ENCODE measurements at regions not wholly inside any gene's neighbourhood (a gene's known extent, or its start where the extent isn't known, plus 50 kb on each side); places are given as distances from the start of the nearest gene placed in this dataset.

GRCh38 chr2:145316496-145316895 is 796.6 kb upstream of the ZEB2 start:
- H3K9ac ChIP-seq (ENCODE audit: low read depth, low read length), result no peak overlapping the region
- no peak overlapping the region for H3K27ac ChIP-seq (ENCODE audit: low read depth, low read length)
- no peaks in the 10 kb centered on the region for H3K36me3 ChIP-seq (ENCODE audit: control insufficient read depth, insufficient read depth, low read length)
- H3K9me3 ChIP-seq (ENCODE audit: control insufficient read depth, insufficient read depth, low read length), result no peaks in the 10 kb centered on the region; the same call in 1 of the 2 replicates
- no peaks in the 10 kb centered on the region for H3K4me1 ChIP-seq (ENCODE audit: control insufficient read depth, insufficient read depth, low read length)
- no peak overlapping the region for H3K4me3 ChIP-seq (ENCODE audit: low read depth, low read length)
- no peaks in the 10 kb centered on the region for H3K27me3 ChIP-seq (ENCODE audit: control insufficient read depth, insufficient read depth, low read length)

- Histone ChIP-seq H3K4me3 (ENCODE audit: low read depth, low read length) (no peak overlapping the region), H3K27me3 (ENCODE audit: control insufficient read depth, insufficient read depth, low read length) (no peaks in the 10 kb centered on the region), H3K9me3 (ENCODE audit: control insufficient read depth, insufficient read depth, low read length) (no peaks in the 10 kb centered on the region; the same call in 1 of the 2 replicates)
Measured at GRCh38 chr2:145315053-145315452, 795.1 kb upstream of the ZEB2 start.

GRCh38 chr2:145314119-145314633 is 794.3 kb upstream of the ZEB2 start:
- no peak overlapping the region for H3K27ac ChIP-seq (ENCODE audit: low read depth, low read length)
- H3K9ac ChIP-seq (ENCODE audit: low read depth, low read length), result no peak overlapping the region
- no peaks in the 10 kb centered on the region for H3K27me3 ChIP-seq (ENCODE audit: control insufficient read depth, insufficient read depth, low read length)
- H3K4me1 ChIP-seq (ENCODE audit: control insufficient read depth, insufficient read depth, low read length), result no peaks in the 10 kb centered on the region
- no peaks in the 10 kb centered on the region; the same call in 1 of the 2 replicates for H3K9me3 ChIP-seq (ENCODE audit: control insufficient read depth, insufficient read depth, low read length)
- no peaks in the 10 kb centered on the region for H3K36me3 ChIP-seq (ENCODE audit: control insufficient read depth, insufficient read depth, low read length)
- no peak overlapping the region for H3K4me3 ChIP-seq (ENCODE audit: low read depth, low read length)

More at GRCh38 chr2:145315053-145315452, 795.1 kb upstream of the ZEB2 start:
- no peaks in the 10 kb centered on the region for H3K4me1 ChIP-seq (ENCODE audit: control insufficient read depth, insufficient read depth, low read length)
- no peak overlapping the region for H3K27ac ChIP-seq (ENCODE audit: low read depth, low read length)
- no peaks in the 10 kb centered on the region for H3K36me3 ChIP-seq (ENCODE audit: control insufficient read depth, insufficient read depth, low read length)
- H3K9ac ChIP-seq (ENCODE audit: low read depth, low read length), result no peak overlapping the region

- H3K27me3 ChIP-seq (ENCODE audit: control insufficient read depth, insufficient read depth, low read length), result no peaks in the 10 kb centered on the region
- no peak overlapping the region for H3K27ac ChIP-seq (ENCODE audit: low read depth, low read length)
- no peaks in the 10 kb centered on the region for H3K36me3 ChIP-seq (ENCODE audit: control insufficient read depth, insufficient read depth, low read length)
- no peaks in the 10 kb centered on the region for H3K9me3 ChIP-seq (ENCODE audit: control insufficient read depth, insufficient read depth, low read length)
- H3K4me1 ChIP-seq (ENCODE audit: control insufficient read depth, insufficient read depth, low read length), result no peaks in the 10 kb centered on the region
- H3K4me3 ChIP-seq (ENCODE audit: low read depth, low read length), result no peak overlapping the region
- H3K9ac ChIP-seq (ENCODE audit: low read depth, low read length), result no peak overlapping the region
Measured at GRCh38 chr2:145305889-145306288, 786.0 kb upstream of the ZEB2 start.

- Histone ChIP-seq H3K27ac (ENCODE audit: low read depth, low read length) (no peak overlapping the region), H3K9ac (ENCODE audit: low read depth, low read length) (no peak overlapping the region), H3K4me3 (ENCODE audit: low read depth, low read length) (no peak overlapping the region), H3K9me3 (ENCODE audit: control insufficient read depth, insufficient read depth, low read length) (no peaks in the 10 kb centered on the region), H3K36me3 (ENCODE audit: control insufficient read depth, insufficient read depth, low read length) (no peaks in the 10 kb centered on the region), H3K27me3 (ENCODE audit: control insufficient read depth, insufficient read depth, low read length) (no peaks in the 10 kb centered on the region), H3K4me1 (ENCODE audit: control insufficient read depth, insufficient read depth, low read length) (no peaks in the 10 kb centered on the region)
Measured at GRCh38 chr2:145304501-145304900, 784.6 kb upstream of the ZEB2 start.

GRCh38 chr2:145303536-145303935 is 783.6 kb upstream of the ZEB2 start:
- Histone ChIP-seq H3K9me3 (ENCODE audit: control insufficient read depth, insufficient read depth, low read length) (no peaks in the 10 kb centered on the region), H3K27me3 (ENCODE audit: control insufficient read depth, insufficient read depth, low read length) (no peaks in the 10 kb centered on the region), H3K36me3 (ENCODE audit: control insufficient read depth, insufficient read depth, low read length) (no peaks in the 10 kb centered on the region), H3K4me1 (ENCODE audit: control insufficient read depth, insufficient read depth, low read length) (no peaks in the 10 kb centered on the region), H3K27ac (ENCODE audit: low read depth, low read length) (no peak overlapping the region), H3K4me3 (ENCODE audit: low read depth, low read length) (no peak overlapping the region), H3K9ac (ENCODE audit: low read depth, low read length) (no peak overlapping the region)

GRCh38 chr2:145302886-145303285 is 783.0 kb upstream of the ZEB2 start:
- H3K27ac ChIP-seq (ENCODE audit: low read depth, low read length), result no peak overlapping the region

GRCh38 chr2:145302451-145302850 is 782.5 kb upstream of the ZEB2 start:
- no peaks in the 10 kb centered on the region for H3K4me1 ChIP-seq (ENCODE audit: control insufficient read depth, insufficient read depth, low read length)
- no peaks in the 10 kb centered on the region for H3K36me3 ChIP-seq (ENCODE audit: control insufficient read depth, insufficient read depth, low read length)
- no peak overlapping the region for H3K27ac ChIP-seq (ENCODE audit: low read depth, low read length)
- H3K9me3 ChIP-seq (ENCODE audit: control insufficient read depth, insufficient read depth, low read length), result no peaks in the 10 kb centered on the region
- no peak overlapping the region for H3K4me3 ChIP-seq (ENCODE audit: low read depth, low read length)
- no peaks in the 10 kb centered on the region for H3K27me3 ChIP-seq (ENCODE audit: control insufficient read depth, insufficient read depth, low read length)
- H3K9ac ChIP-seq (ENCODE audit: low read depth, low read length), result no peak overlapping the region

More at GRCh38 chr2:145302886-145303285, 783.0 kb upstream of the ZEB2 start:
- Histone ChIP-seq H3K4me1 (ENCODE audit: control insufficient read depth, insufficient read depth, low read length) (no peaks in the 10 kb centered on the region), H3K36me3 (ENCODE audit: control insufficient read depth, insufficient read depth, low read length) (no peaks in the 10 kb centered on the region), H3K9me3 (ENCODE audit: control insufficient read depth, insufficient read depth, low read length) (no peaks in the 10 kb centered on the region), H3K9ac (ENCODE audit: low read depth, low read length) (no peak overlapping the region), H3K4me3 (ENCODE audit: low read depth, low read length) (no peak overlapping the region), H3K27me3 (ENCODE audit: control insufficient read depth, insufficient read depth, low read length) (no peaks in the 10 kb centered on the region)

GRCh38 chr2:145299368-145299767 is 779.4 kb upstream of the ZEB2 start:
- no peaks in the 10 kb centered on the region for H3K27me3 ChIP-seq (ENCODE audit: control insufficient read depth, insufficient read depth, low read length)
- H3K9ac ChIP-seq (ENCODE audit: low read depth, low read length), result no peak overlapping the region
- no peak overlapping the region for H3K27ac ChIP-seq (ENCODE audit: low read depth, low read length)
- no peak overlapping the region for H3K4me3 ChIP-seq (ENCODE audit: low read depth, low read length)
- H3K4me1 ChIP-seq (ENCODE audit: control insufficient read depth, insufficient read depth, low read length), result no peaks in the 10 kb centered on the region
- H3K9me3 ChIP-seq (ENCODE audit: control insufficient read depth, insufficient read depth, low read length), result no peaks in the 10 kb centered on the region
- no peaks in the 10 kb centered on the region for H3K36me3 ChIP-seq (ENCODE audit: control insufficient read depth, insufficient read depth, low read length)

GRCh38 chr2:145292166-145292565 is 772.2 kb upstream of the ZEB2 start:
- Histone ChIP-seq H3K27ac (ENCODE audit: low read depth, low read length) (no peak overlapping the region), H3K27me3 (ENCODE audit: control insufficient read depth, insufficient read depth, low read length) (no peaks in the 10 kb centered on the region), H3K4me3 (ENCODE audit: low read depth, low read length) (no peak overlapping the region), H3K36me3 (ENCODE audit: control insufficient read depth, insufficient read depth, low read length) (no peaks in the 10 kb centered on the region), H3K4me1 (ENCODE audit: control insufficient read depth, insufficient read depth, low read length) (no peaks in the 10 kb centered on the region), H3K9me3 (ENCODE audit: control insufficient read depth, insufficient read depth, low read length) (no peaks in the 10 kb centered on the region), H3K9ac (ENCODE audit: low read depth, low read length) (no peak overlapping the region)

- Histone ChIP-seq H3K4me3 (ENCODE audit: low read depth, low read length) (no peak overlapping the region), H3K9ac (ENCODE audit: low read depth, low read length) (no peak overlapping the region), H3K9me3 (ENCODE audit: control insufficient read depth, insufficient read depth, low read length) (no peaks in the 10 kb centered on the region), H3K36me3 (ENCODE audit: control insufficient read depth, insufficient read depth, low read length) (no peaks in the 10 kb centered on the region), H3K4me1 (ENCODE audit: control insufficient read depth, insufficient read depth, low read length) (no peaks in the 10 kb centered on the region; the same call in 1 of the 2 replicates), H3K27ac (ENCODE audit: low read depth, low read length) (no peak overlapping the region), H3K27me3 (ENCODE audit: control insufficient read depth, insufficient read depth, low read length) (no peaks in the 10 kb centered on the region)
Measured at GRCh38 chr2:145290986-145291385, 771.1 kb upstream of the ZEB2 start.

All from HUES48 (cell line).